ENCODE measurements at regions not wholly inside any gene's neighbourhood (a gene's known extent, or its start where the extent isn't known, plus 50 kb on each side); places are given as distances from the start of the nearest gene placed in this dataset.

- H3K27me3 Mint-ChIP-seq, result no peaks in the 10 kb centered on the region
- no peak overlapping the region for H3K4me3 ChIP-seq (ENCODE audit: control extremely low read depth in 1 of 5, extremely low read depth in 1 of 5, insufficient read depth in 1 of 5, low read depth in 2 of 5, low read length in 4 of 5)
- H3K4me1 Mint-ChIP-seq, result no peaks in the 10 kb centered on the region
- H2AFZ ChIP-seq (ENCODE audit: insufficient read depth, low read depth, low read length, poor library complexity, severe bottlenecking), result no peak overlapping the region
- no peak overlapping the region for H3K4me3 Mint-ChIP-seq
- peaks cover 5% of the 10 kb centered on the region for H3K9me3 Mint-ChIP-seq (ENCODE audit: insufficient read depth)
- no peak overlapping the region for H3K27ac Mint-ChIP-seq
- H3K4me1 ChIP-seq (ENCODE audit: control insufficient read depth in 2 of 2, insufficient read depth in 2 of 2, low read length in 2 of 2), result no peaks in the 10 kb centered on the region
- H3K27me3 ChIP-seq (replicated peaks in 1 of 4; ENCODE audit: control extremely low read depth in 1 of 4, control insufficient read depth in 3 of 4, insufficient read depth in 4 of 4, low read length in 3 of 4), result no peaks in the 10 kb centered on the region
- ChIA-PET POLR2A (no interaction called here), CTCF (no interaction called here)
- no peaks in the 10 kb centered on the region for H3K36me3 ChIP-seq (replicated peaks in 1 of 2; ENCODE audit: control extremely low read depth in 1 of 2, control insufficient read depth in 1 of 2, extremely low read depth in 1 of 2, insufficient read depth in 2 of 2, low read length in 1 of 2)
- H3K27ac ChIP-seq (ENCODE audit: low read length in 2 of 2), result no peak overlapping the region
- DNase-seq, result no peak
- no peaks in the 10 kb centered on the region for H3K79me2 ChIP-seq (ENCODE audit: control insufficient read depth, insufficient read depth, low read length)
- H3K9me3 ChIP-seq (ENCODE audit: control extremely low read depth in 1 of 3, control insufficient read depth in 2 of 3, insufficient read depth in 1 of 3, low read length in 2 of 3), result peaks cover 0 to under 1% (median 0%) of the 10 kb centered on the region in 3 donors
- H3K4me2 ChIP-seq (replicated peaks; ENCODE audit: low read depth, low read length, poor library complexity, severe bottlenecking), result no peak overlapping the region
- ATAC-seq (ENCODE audit: low read depth), result no peak
- no CpG with 5 or more reads among the region's 1 CpG for WGBS (ENCODE audit: insufficient coverage)
- H4K20me1 ChIP-seq (ENCODE audit: control insufficient read depth, insufficient read depth, low read length, poor library complexity, severe bottlenecking), result no peaks in the 10 kb centered on the region
- no peak for TF ChIP-seq CTCF (IDR thresholded peaks at IDR 0.05)
- no peak for TF ChIP-seq EZH2 (IDR thresholded peaks at IDR 0.05; ENCODE audit: borderline replicate concordance, insufficient read depth, low read depth, low read length, poor library complexity, severe bottlenecking)
- H3K9ac ChIP-seq (ENCODE audit: low read length), result no peak overlapping the region
- intact Hi-C loops (cut with micrococcal nuclease), result no loop called here
These were observed 812.4 kb downstream of the STPG2 start for GRCh38 chr4:97330917-97331316.

DNA sequence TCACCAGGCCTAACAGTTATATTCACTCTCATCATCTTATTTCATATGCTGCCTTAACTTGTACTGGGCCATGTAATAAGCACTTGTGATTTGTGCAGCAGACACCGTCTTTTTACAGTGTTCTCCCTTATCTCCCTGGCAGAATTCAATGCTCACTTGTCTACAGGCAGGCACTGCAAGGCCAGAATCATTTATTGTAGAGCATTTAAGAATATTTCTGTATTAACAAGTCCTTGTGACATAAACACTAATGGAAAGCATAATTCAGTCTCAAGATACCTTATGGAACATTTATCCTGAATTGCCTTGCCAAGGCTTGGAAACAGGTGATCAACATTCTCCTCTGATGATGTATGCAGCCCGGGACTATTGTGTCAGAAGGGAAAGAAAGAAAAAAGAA, 808.9 kb downstream of the STPG2 start:
- Histone ChIP-seq H3K79me2 (ENCODE audit: control insufficient read depth, insufficient read depth, low read length) (no peaks in the 10 kb centered on the region), H2AFZ (ENCODE audit: insufficient read depth, low read depth, low read length, poor library complexity, severe bottlenecking) (no peak overlapping the region), H3K27me3 (replicated peaks in 1 of 4; ENCODE audit: control extremely low read depth in 1 of 4, control insufficient read depth in 3 of 4, insufficient read depth in 4 of 4, low read length in 3 of 4) (no peaks in the 10 kb centered on the region), H3K4me1 (ENCODE audit: control insufficient read depth in 2 of 2, insufficient read depth in 2 of 2, low read length in 2 of 2) (no peaks in the 10 kb centered on the region), H3K9ac (ENCODE audit: low read length) (no peak overlapping the region), H3K4me2 (replicated peaks; ENCODE audit: low read depth, low read length, poor library complexity, severe bottlenecking) (no peak overlapping the region), H4K20me1 (ENCODE audit: control insufficient read depth, insufficient read depth, low read length, poor library complexity, severe bottlenecking) (no peaks in the 10 kb centered on the region), H3K9me3 (ENCODE audit: control extremely low read depth in 1 of 3, control insufficient read depth in 2 of 3, insufficient read depth in 1 of 3, low read length in 2 of 3) (peaks cover 0 to 10% (median 0%) of the 10 kb centered on the region in 3 donors), H3K27ac (ENCODE audit: low read length in 2 of 2) (no peak overlapping the region), H3K36me3 (replicated peaks in 1 of 2; ENCODE audit: control extremely low read depth in 1 of 2, control insufficient read depth in 1 of 2, extremely low read depth in 1 of 2, insufficient read depth in 2 of 2, low read length in 1 of 2) (no peaks in the 10 kb centered on the region), H3K4me3 (ENCODE audit: control extremely low read depth in 1 of 5, extremely low read depth in 1 of 5, insufficient read depth in 1 of 5, low read depth in 2 of 5, low read length in 4 of 5) (no peak overlapping the region)
- CTCF ChIA-PET, result no interaction called here
- H3K9me3 Mint-ChIP-seq (ENCODE audit: insufficient read depth), result peaks cover 11% of the 10 kb centered on the region
- WGBS (ENCODE audit: insufficient coverage), result no CpG with 5 or more reads among the region's 2 CpGs
- POLR2A ChIA-PET, result no interaction called here
- TF ChIP-seq EZH2 (IDR thresholded peaks at IDR 0.05; ENCODE audit: borderline replicate concordance, insufficient read depth, low read depth, low read length, poor library complexity, severe bottlenecking) (no peak), CTCF (IDR thresholded peaks at IDR 0.05) (no peak)
- no peaks in the 10 kb centered on the region for H3K27me3 Mint-ChIP-seq
- H3K27ac Mint-ChIP-seq, result no peak overlapping the region
- H3K4me1 Mint-ChIP-seq, result no peaks in the 10 kb centered on the region
- intact Hi-C loops (cut with micrococcal nuclease), result no loop called here
- no peak overlapping the region for H3K4me3 Mint-ChIP-seq
- no peak for ATAC-seq (ENCODE audit: low read depth)
- no peak for DNase-seq
